PC-3 (cell line): ENCODE measurements at regions not wholly inside any gene's neighbourhood (a gene's known extent, or its start where the extent isn't known, plus 50 kb on each side); places are given as distances from the start of the nearest gene placed in this dataset.
"Not testable (repeated sequence)": the region's sequence is repeated elsewhere in the genome, so short reads cannot be mapped to it uniquely, and the experiment has no call there.

ENCODE experiments used
- ATAC-seq: fragments of 200-7000 bp; cut with Tn5 transposase; 2 replicates; pipeline ENCODE4 v1.9.1; 2020; ENCODE audit warnings: mild to moderate bottlenecking, moderate library complexity
- BruUV-seq: library from RNA; stranded (reverse); fragments of 400-500 nt; replicated peaks from 2 replicates; lab custom pipeline; 2021; lab: Mats Ljungman, UMichigan
- CTCF ChIA-PET: fragments of 300-600 bp; sonication (Branson Sonifier 250); formaldehyde crosslinking; loops from one replicate; lab custom pipeline; 2022; ENCODE audit warnings: antibody characterized with exemption; lab: Charles Lee
- POLR2A ChIA-PET: fragments of 300-600 bp; sonication (Branson Sonifier 250); formaldehyde crosslinking; loops from one replicate; lab custom pipeline; 2022; ENCODE audit warnings: antibody characterized with exemption; ENCODE audit not compliant: unreplicated experiment; lab: Charles Lee
- DNase-seq: peaks from one replicate; pipeline ENCODE4 v3.0.0-alpha.2; 2015
- H2AFZ ChIP-seq: fragments of 300-600 bp; sonication (generic); 2 replicates; pipeline ENCODE4 v1.6.0; 2016; ENCODE audit warnings: antibody characterized with exemption, low read length
- H3F3A ChIP-seq: fragments of 300-600 bp; sonication (generic); one replicate; pipeline ENCODE4 v1.6.0; 2017; ENCODE audit warnings: antibody characterized with exemption, low read length, control low read depth, mild to moderate bottlenecking; ENCODE audit not compliant: unreplicated experiment
- H3K27ac ChIP-seq: fragments of 300-600 bp; sonication (generic); 2 replicates; pipeline ENCODE4 v1.5.1; 2016; ENCODE audit warnings: mild to moderate bottlenecking, low read length
- H3K27me3 ChIP-seq: fragments of 300-600 bp; sonication (generic); 2 replicates; pipeline ENCODE4 v1.6.1; 2016; ENCODE audit warnings: low read length, mixed read lengths
- H3K36me3 ChIP-seq: fragments of 300-600 bp; sonication (generic); 2 replicates; pipeline ENCODE4 v1.6.1; 2016; ENCODE audit warnings: low read depth, mixed run types, low read length, mixed read lengths
- H3K4me1 ChIP-seq: fragments of 300-600 bp; sonication (generic); 2 replicates; pipeline ENCODE4 v1.5.1; 2016; ENCODE audit warnings: low read length; ENCODE audit not compliant: insufficient read depth
- H3K4me2 ChIP-seq: fragments of 300-600 bp; sonication (generic); 2 replicates; pipeline ENCODE4 v1.6.0; 2016; ENCODE audit warnings: low read length
- H3K4me3 ChIP-seq: fragments of 300-600 bp; sonication (generic); 2 replicates; pipeline ENCODE4 v1.5.1; 2016; ENCODE audit warnings: mild to moderate bottlenecking, low read length, mixed read lengths
- H3K79me2 ChIP-seq: fragments of 300-600 bp; sonication (generic); 2 replicates; pipeline ENCODE4 v1.6.1; 2017; ENCODE audit warnings: low read length, mixed read lengths
- H3K9ac ChIP-seq: fragments of 300-600 bp; sonication (generic); 2 replicates; pipeline ENCODE4 v1.6.0; 2016; ENCODE audit warnings: mild to moderate bottlenecking, low read length
- H3K9me2 ChIP-seq: fragments of 300-600 bp; sonication (generic); replicated peaks from 2 replicates; pipeline ENCODE4 v1.6.1; 2016; ENCODE audit warnings: mixed run types, low read length, mixed read lengths
- H3K9me3 ChIP-seq: fragments of 300-600 bp; sonication (generic); 2 replicates; pipeline ENCODE4 v1.6.1; 2016; ENCODE audit warnings: low read length, mixed read lengths
- H4K20me1 ChIP-seq: fragments of 300-600 bp; sonication (generic); 2 replicates; pipeline ENCODE4 v1.6.1; 2016; ENCODE audit warnings: low read length, mixed read lengths
- CTCF ChIP-seq: fragments of 300-600 bp; sonication (generic); conservative IDR thresholded peaks from 2 replicates; pipeline ENCODE4 v1.5.1; 2017; ENCODE audit warnings: antibody characterized with exemption, low read depth, mild to moderate bottlenecking, low read length
- EZH2 ChIP-seq: fragments of 300-600 bp; sonication (generic); IDR thresholded peaks from one replicate; pipeline ENCODE4 v1.6.1; 2017; ENCODE audit warnings: antibody characterized with exemption, mild to moderate bottlenecking, low read length; ENCODE audit not compliant: unreplicated experiment
- EZH2phosphoT487 ChIP-seq: fragments of 300-600 bp; sonication (generic); IDR thresholded peaks from 2 replicates; pipeline ENCODE4 v1.6.1; 2018; ENCODE audit warnings: mild to moderate bottlenecking, antibody characterized with exemption, low read length, borderline replicate concordance
- intact Hi-C: fragments of 100-400 bp; cut with micrococcal nuclease; formaldehyde crosslinking; loops from 2 replicates; pipeline ENCODE4 v1.9.0; 2023

DNA sequence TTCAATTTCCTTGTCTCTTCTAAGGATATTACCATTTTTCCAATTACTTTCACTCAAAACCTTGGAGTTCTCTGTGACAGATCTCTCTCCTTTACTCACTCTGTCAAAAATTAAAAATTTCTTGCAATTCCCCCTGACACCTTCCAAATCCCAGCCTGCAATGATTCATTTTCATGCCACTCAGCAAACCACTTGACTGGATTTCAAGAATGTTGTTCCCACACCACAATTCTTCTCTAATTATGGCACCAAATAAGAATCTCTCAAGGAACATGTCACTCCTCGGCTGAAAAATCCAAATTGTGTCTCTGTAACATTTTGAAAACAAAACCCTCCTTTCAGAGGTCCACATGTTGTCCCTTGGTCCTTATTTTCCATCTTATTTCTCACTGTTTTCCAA lies 438.9 kb upstream of the ZP4 start:
- no TSS peak for BruUV-seq
- POLR2A ChIA-PET, result no interaction called here
- CTCF ChIA-PET, result no interaction called here
- H3K4me2 ChIP-seq, result no peak overlapping the region
- TF ChIP-seq EZH2phosphoT487, result no peak
- TF ChIP-seq CTCF, result no peak
- no peak for TF ChIP-seq EZH2
- no peaks in the 10 kb centered on the region for H3K4me1 ChIP-seq
- no peaks in the 10 kb centered on the region for H3K36me3 ChIP-seq
- H3K27ac ChIP-seq, result no peak overlapping the region
- no peaks in the 10 kb centered on the region for H3K79me2 ChIP-seq
- H3F3A ChIP-seq, result no peaks in the 10 kb centered on the region
- H3K9me3 ChIP-seq, result no peaks in the 10 kb centered on the region
- no peak for DNase-seq
- no peak for ATAC-seq
- H3K9ac ChIP-seq, result no peak overlapping the region
- no peak overlapping the region for H2AFZ ChIP-seq
- no peaks in the 10 kb centered on the region for H3K9me2 ChIP-seq
- H3K4me3 ChIP-seq, result no peak overlapping the region
- H4K20me1 ChIP-seq, result no peaks in the 10 kb centered on the region
- intact Hi-C loops, result no loop called here
- no peaks in the 10 kb centered on the region for H3K27me3 ChIP-seq

- POLR2A ChIA-PET, ATAC-seq, H3F3A ChIP-seq, H3K9me3 ChIP-seq, H3K4me2 ChIP-seq, intact Hi-C loops, H4K20me1 ChIP-seq, H3K27ac ChIP-seq, H3K36me3 ChIP-seq, DNase-seq, H3K4me3 ChIP-seq, H2AFZ ChIP-seq, H3K4me1 ChIP-seq, H3K9ac ChIP-seq, CTCF ChIA-PET, H3K9me2 ChIP-seq, H3K27me3 ChIP-seq, BruUV-seq, H3K79me2 ChIP-seq: not testable (repeated sequence)
Observed at GRCh38 chr1:238327033-238327432, 436.3 kb upstream of the ZP4 start.

- H3K9me3 ChIP-seq, H3K27ac ChIP-seq, H3K27me3 ChIP-seq, BruUV-seq, H3K4me3 ChIP-seq, H3K9ac ChIP-seq, H2AFZ ChIP-seq, H3K4me2 ChIP-seq, H3K4me1 ChIP-seq, H3K36me3 ChIP-seq, H3K79me2 ChIP-seq, DNase-seq, H3F3A ChIP-seq, H4K20me1 ChIP-seq, H3K9me2 ChIP-seq, CTCF ChIA-PET, intact Hi-C loops, POLR2A ChIA-PET, ATAC-seq: not testable (repeated sequence)
Observed at GRCh38 chr1:238326479-238326878, 435.8 kb upstream of the ZP4 start.

DNA sequence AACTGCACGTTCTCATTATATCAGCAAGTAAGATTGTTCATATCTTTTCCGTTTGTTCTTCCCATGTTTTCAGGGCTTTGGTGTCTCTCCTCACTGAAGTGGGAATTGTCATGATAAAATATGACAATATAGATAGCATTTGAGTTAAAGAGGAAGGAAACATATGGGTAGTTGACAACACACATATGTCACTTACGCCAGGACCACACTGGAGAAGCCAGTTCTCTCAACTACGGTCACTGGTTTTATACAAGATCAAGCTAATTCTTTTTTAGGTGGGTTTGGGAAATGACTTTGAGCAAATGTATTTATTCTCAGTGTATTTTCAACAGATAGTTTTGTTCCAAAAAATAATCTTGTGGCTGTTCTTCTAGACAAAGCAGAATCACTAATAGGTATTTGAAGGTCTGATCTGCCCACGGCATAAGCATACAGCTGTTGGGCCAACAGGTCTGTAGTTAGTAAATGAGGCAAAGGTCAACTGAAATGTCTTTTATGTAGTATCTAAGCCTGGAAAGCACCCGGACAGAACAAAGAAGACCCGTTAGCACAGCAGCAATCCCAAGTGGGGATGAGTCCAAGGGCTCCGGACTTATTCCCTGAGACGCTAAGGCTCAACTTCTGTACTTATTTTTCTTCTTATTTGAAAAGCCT lies 433.6 kb upstream of the ZP4 start:
- Histone ChIP-seq H3K27me3 (no peaks in the 10 kb centered on the region), H2AFZ (no peak overlapping the region), H3K79me2 (no peaks in the 10 kb centered on the region), H3K9ac (no peak overlapping the region), H3K4me3 (no peak overlapping the region), H3F3A (no peaks in the 10 kb centered on the region), H3K36me3 (no peaks in the 10 kb centered on the region), H3K9me2 (no peaks in the 10 kb centered on the region), H3K4me2 (no peak overlapping the region), H4K20me1 (no peaks in the 10 kb centered on the region), H3K9me3 (no peaks in the 10 kb centered on the region), H3K27ac (no peak overlapping the region), H3K4me1 (no peaks in the 10 kb centered on the region)
- DNase-seq (no peak), ATAC-seq (no peak)
- ChIA-PET POLR2A (no interaction called here), CTCF (no interaction called here)
- TF ChIP-seq EZH2 (no peak), EZH2phosphoT487 (no peak), CTCF (no peak)
- BruUV-seq, result no TSS peak
- intact Hi-C loops, result no loop called here
